Erythroblast (primary cell): ENCODE measurements at regions not wholly inside any gene's neighbourhood (a gene's known extent, or its start where the extent isn't known, plus 50 kb on each side); places are given as distances from the start of the nearest gene placed in this dataset.

Experiments
- GATA1 ChIP-seq: IDR thresholded peaks from 2 replicates; pipeline ENCODE4 v1.6.1; 2011; ENCODE audit warnings: low read depth, mild to moderate bottlenecking, control low read depth, low read length, moderate library complexity
- POLR2A ChIP-seq: IDR thresholded peaks from 2 replicates; pipeline ENCODE4 v1.6.1; 2011; ENCODE audit warnings: mild to moderate bottlenecking, low read length

GRCh38 chr9:135196474-135196873 is 109.0 kb downstream of the OLFM1 start:
- TF ChIP-seq POLR2A = no peak
- no peak for TF ChIP-seq GATA1
